A549 (cell line): ENCODE measurements at regions not wholly inside any gene's neighbourhood (a gene's known extent, or its start where the extent isn't known, plus 50 kb on each side); places are given as distances from the start of the nearest gene placed in this dataset.

Experiments
- CEBPB ChIP-seq, 2 experiments: fragments of >200 bp in 1 of 2; sonication (Bioruptor Twin) in 1 of 2; formaldehyde crosslinking in 1 of 2; IDR thresholded peaks; 2 replicates each; pipeline ENCODE4 v1.6.1; 2012 to 2016
- EP300 ChIP-seq, 2 experiments: fragments of >200 bp; sonication (Bioruptor Twin); formaldehyde crosslinking; IDR thresholded peaks; 2 replicates in 1 of 2; 3 replicates in 1 of 2; pipeline ENCODE4 v1.6.1; 2016 to 2017
- HDAC2 ChIP-seq: fragments of 200-600 bp; sonication (generic); IDR thresholded peaks from 2 replicates; pipeline ENCODE4 v1.6.1; 2016
- JUN ChIP-seq, 2 experiments: fragments of >200 bp; sonication (Bioruptor Twin); formaldehyde crosslinking; IDR thresholded peaks; 2 replicates in 1 of 2; 3 replicates in 1 of 2; pipeline ENCODE4 v1.6.1; 2016 to 2017
- MAFK ChIP-seq: fragments of 450-650 bp; IDR thresholded peaks from 2 replicates; pipeline ENCODE4 v1.6.1; 2014; ENCODE audit not compliant: partially characterized antibody
- NFE2L2 ChIP-seq: fragments of 150-350 bp; conservative IDR thresholded peaks from 2 replicates; pipeline ENCODE4 v1.6.1; 2014; ENCODE audit warnings: low read length
- POLR2A ChIP-seq: IDR thresholded peaks from 2 replicates; pipeline ENCODE4 v1.6.1; 2012; ENCODE audit warnings: mild to moderate bottlenecking, low read length
- RAD21 ChIP-seq, 2 experiments: fragments of >200 bp in 1 of 2; sonication (Bioruptor Twin) in 1 of 2; formaldehyde crosslinking in 1 of 2; IDR thresholded peaks in 1 of 2; conservative IDR thresholded peaks in 1 of 2; 2 replicates in 1 of 2; 3 replicates in 1 of 2; pipeline ENCODE4 v1.6.1; 2012 to 2018; ENCODE audit warnings: inconsistent platforms in 1 of 2
- RNF2 ChIP-seq: fragments of 200-600 bp; sonication (generic); IDR thresholded peaks from 2 replicates; pipeline ENCODE4 v1.6.1; 2016; ENCODE audit warnings: low read depth, mild to moderate bottlenecking, antibody characterized with exemption, moderate library complexity, borderline replicate concordance
- TF ChIP-seq, protein P1 (sequence below): fragments of >200 bp; sonication (Bioruptor Twin); formaldehyde crosslinking; IDR thresholded peaks from 3 replicates; pipeline ENCODE4 v1.5.1; 2016
- TF ChIP-seq, protein P2 (sequence below): IDR thresholded peaks from 2 replicates; pipeline ENCODE4 v1.6.1; 2012

DNA sequence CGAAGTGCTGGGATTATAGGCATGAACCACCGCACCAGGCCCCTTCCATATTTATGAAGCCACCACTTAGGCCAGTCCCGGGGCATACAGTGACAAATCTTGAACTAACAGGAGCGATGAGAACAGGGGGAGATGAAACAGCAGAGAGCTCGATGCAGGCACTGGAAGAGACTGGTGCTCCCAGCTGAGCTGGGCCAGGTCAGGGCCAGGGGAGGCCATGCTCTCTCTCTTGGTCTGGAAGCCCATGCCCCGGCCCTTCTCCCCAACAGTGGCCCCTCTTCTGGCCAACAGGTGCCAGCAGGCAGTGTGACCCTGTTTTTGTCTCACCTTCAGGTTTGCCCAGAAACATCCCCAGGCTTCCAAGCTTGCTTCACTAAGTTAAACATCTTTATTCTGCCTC, 269.9 kb upstream of the C1orf174 start:
- TF ChIP-seq, protein P1, sequence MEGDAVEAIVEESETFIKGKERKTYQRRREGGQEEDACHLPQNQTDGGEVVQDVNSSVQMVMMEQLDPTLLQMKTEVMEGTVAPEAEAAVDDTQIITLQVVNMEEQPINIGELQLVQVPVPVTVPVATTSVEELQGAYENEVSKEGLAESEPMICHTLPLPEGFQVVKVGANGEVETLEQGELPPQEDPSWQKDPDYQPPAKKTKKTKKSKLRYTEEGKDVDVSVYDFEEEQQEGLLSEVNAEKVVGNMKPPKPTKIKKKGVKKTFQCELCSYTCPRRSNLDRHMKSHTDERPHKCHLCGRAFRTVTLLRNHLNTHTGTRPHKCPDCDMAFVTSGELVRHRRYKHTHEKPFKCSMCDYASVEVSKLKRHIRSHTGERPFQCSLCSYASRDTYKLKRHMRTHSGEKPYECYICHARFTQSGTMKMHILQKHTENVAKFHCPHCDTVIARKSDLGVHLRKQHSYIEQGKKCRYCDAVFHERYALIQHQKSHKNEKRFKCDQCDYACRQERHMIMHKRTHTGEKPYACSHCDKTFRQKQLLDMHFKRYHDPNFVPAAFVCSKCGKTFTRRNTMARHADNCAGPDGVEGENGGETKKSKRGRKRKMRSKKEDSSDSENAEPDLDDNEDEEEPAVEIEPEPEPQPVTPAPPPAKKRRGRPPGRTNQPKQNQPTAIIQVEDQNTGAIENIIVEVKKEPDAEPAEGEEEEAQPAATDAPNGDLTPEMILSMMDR: no peak
- TF ChIP-seq CEBPB (IDR thresholded peaks at IDR 0.05): no peak
- no peak for TF ChIP-seq EP300 (IDR thresholded peaks at IDR 0.05)
- TF ChIP-seq RNF2: no peak
- TF ChIP-seq POLR2A: no peak
- no peak for TF ChIP-seq RAD21 (conservative IDR thresholded peaks at IDR 0.05 in 1 of 2, IDR thresholded peaks at IDR 0.05 in 1 of 2)
- TF ChIP-seq HDAC2: no peak
- TF ChIP-seq, protein P2, sequence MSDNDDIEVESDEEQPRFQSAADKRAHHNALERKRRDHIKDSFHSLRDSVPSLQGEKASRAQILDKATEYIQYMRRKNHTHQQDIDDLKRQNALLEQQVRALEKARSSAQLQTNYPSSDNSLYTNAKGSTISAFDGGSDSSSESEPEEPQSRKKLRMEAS: no peak
- no peak for TF ChIP-seq NFE2L2
- TF ChIP-seq MAFK: no peak
- no peak for TF ChIP-seq JUN (IDR thresholded peaks at IDR 0.05)
